ENCODE measurements at regions not wholly inside any gene's neighbourhood (a gene's known extent, or its start where the extent isn't known, plus 50 kb on each side); places are given as distances from the start of the nearest gene placed in this dataset.

DNA sequence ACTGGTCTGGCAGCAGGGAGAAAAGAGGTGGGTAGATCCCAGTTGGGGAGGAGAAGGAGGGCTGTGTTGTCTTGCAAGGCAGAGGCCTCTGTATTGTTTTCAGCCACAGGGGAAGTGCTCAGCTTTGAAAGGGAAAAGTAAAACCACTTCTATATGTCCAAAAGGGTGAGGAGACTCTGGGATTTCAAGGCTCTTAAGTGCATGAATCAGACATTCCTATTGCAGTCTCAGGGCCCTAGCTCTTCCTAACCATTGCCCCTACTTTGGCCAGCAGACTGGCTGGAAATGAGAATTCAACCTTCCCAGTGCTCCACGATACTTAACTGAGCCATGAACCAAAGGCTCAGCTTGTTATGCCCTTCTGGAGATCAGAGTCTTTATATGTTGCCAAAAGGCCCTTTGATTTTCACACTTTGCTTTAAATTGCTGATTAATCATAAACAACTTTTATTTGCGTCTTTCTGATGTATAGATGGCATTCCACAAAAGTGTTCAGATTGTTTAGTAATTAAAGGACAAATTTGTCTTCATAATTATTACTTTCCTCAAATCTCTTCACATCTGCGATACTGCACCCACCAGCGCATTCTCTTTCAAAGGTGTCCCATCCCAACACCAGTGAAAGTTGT, 313.8 kb upstream of the MMADHC start:
- POLR2A ChIA-PET (ENCODE audit: unreplicated experiment): interaction anchor here (0.7 kb wide), 1 partner anchor 241 kb away, joined by 4 read pairs; no protein-coding TSS in a partner anchor
- CTCF ChIA-PET: no interaction called here
- Histone ChIP-seq H4K20me1 (ENCODE audit: low read length) (no peaks in the 10 kb centered on the region), H3K4me2 (ENCODE audit: low read length) (no peak overlapping the region), H3K27ac (ENCODE audit: low read length) (no peak overlapping the region), H2AFZ (ENCODE audit: low read length) (no peak overlapping the region), H3K9me2 (replicated peaks; ENCODE audit: low read length) (no peaks in the 10 kb centered on the region), H3F3A (ENCODE audit: low read length, unreplicated experiment) (no peaks in the 10 kb centered on the region), H3K9ac (ENCODE audit: low read length) (no peak overlapping the region), H3K9me3 (ENCODE audit: low read length) (no peaks in the 10 kb centered on the region), H3K4me3 (ENCODE audit: low read length) (no peak overlapping the region), H3K79me2 (ENCODE audit: low read length) (no peaks in the 10 kb centered on the region), H3K36me3 (ENCODE audit: low read depth, low read length) (no peaks in the 10 kb centered on the region), H3K27me3 (ENCODE audit: low read length) (no peaks in the 10 kb centered on the region), H3K4me1 (ENCODE audit: insufficient read depth, low read length) (no peaks in the 10 kb centered on the region; the same call in 1 of the 2 replicates)
- intact Hi-C loops (cut with micrococcal nuclease): loop anchor here (10.0 kb wide), 1 partner anchor 307 kb away; no protein-coding TSS in a partner anchor
- ATAC-seq (no peak), DNase-seq (no peak)
- TF ChIP-seq EZH2 (IDR thresholded peaks at IDR 0.05; ENCODE audit: low read length, unreplicated experiment): no peak
- TF ChIP-seq, protein P1, sequence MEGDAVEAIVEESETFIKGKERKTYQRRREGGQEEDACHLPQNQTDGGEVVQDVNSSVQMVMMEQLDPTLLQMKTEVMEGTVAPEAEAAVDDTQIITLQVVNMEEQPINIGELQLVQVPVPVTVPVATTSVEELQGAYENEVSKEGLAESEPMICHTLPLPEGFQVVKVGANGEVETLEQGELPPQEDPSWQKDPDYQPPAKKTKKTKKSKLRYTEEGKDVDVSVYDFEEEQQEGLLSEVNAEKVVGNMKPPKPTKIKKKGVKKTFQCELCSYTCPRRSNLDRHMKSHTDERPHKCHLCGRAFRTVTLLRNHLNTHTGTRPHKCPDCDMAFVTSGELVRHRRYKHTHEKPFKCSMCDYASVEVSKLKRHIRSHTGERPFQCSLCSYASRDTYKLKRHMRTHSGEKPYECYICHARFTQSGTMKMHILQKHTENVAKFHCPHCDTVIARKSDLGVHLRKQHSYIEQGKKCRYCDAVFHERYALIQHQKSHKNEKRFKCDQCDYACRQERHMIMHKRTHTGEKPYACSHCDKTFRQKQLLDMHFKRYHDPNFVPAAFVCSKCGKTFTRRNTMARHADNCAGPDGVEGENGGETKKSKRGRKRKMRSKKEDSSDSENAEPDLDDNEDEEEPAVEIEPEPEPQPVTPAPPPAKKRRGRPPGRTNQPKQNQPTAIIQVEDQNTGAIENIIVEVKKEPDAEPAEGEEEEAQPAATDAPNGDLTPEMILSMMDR (conservative IDR thresholded peaks at IDR 0.05; ENCODE audit: low read depth, low read length): no peak
- TF ChIP-seq EZH2phosphoT487 (IDR thresholded peaks at IDR 0.05; ENCODE audit: borderline replicate concordance, low read length): no peak
- no TSS peak for BruUV-seq (replicated peaks)

DNA sequence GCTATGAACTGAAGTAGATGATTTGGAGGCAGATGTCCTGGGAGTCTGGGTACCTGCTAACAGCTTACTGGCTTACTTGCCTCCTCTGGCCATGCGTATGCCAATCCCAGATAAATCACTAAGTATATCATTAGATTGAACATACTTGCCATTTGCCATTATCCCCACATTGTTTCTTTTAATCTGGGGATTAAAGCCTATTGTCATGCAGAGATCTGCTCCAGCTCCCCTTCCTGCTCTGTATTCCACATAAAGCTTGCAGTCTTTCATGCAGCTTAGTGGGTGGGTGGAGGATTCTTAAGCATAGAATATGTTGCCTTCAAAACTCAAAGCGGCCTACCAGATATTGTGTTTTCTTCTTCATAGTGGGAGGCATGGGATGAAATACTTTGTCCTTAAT, 311.8 kb upstream of the MMADHC start:
- Histone ChIP-seq H3K27ac (ENCODE audit: low read length) (no peak overlapping the region), H3K27me3 (ENCODE audit: low read length) (no peaks in the 10 kb centered on the region), H3K9me3 (ENCODE audit: low read length) (no peaks in the 10 kb centered on the region), H3K4me1 (ENCODE audit: insufficient read depth, low read length) (no peaks in the 10 kb centered on the region; the same call in 1 of the 2 replicates), H3F3A (ENCODE audit: low read length, unreplicated experiment) (no peaks in the 10 kb centered on the region), H3K79me2 (ENCODE audit: low read length) (no peaks in the 10 kb centered on the region), H3K9ac (ENCODE audit: low read length) (no peak overlapping the region), H3K36me3 (ENCODE audit: low read depth, low read length) (no peaks in the 10 kb centered on the region), H3K4me3 (ENCODE audit: low read length) (no peak overlapping the region), H2AFZ (ENCODE audit: low read length) (no peak overlapping the region), H4K20me1 (ENCODE audit: low read length) (no peaks in the 10 kb centered on the region), H3K4me2 (ENCODE audit: low read length) (no peak overlapping the region), H3K9me2 (replicated peaks; ENCODE audit: low read length) (no peaks in the 10 kb centered on the region)
- no peak for ATAC-seq
- ChIA-PET POLR2A (ENCODE audit: unreplicated experiment) (no interaction called here), CTCF (no interaction called here)
- TF ChIP-seq, protein P1 (conservative IDR thresholded peaks at IDR 0.05; ENCODE audit: low read depth, low read length): no peak
- no peak for TF ChIP-seq EZH2phosphoT487 (IDR thresholded peaks at IDR 0.05; ENCODE audit: borderline replicate concordance, low read length)
- TF ChIP-seq EZH2 (IDR thresholded peaks at IDR 0.05; ENCODE audit: low read length, unreplicated experiment): no peak
- no TSS peak for BruUV-seq (replicated peaks)
- DNase-seq: no peak
- intact Hi-C loops (cut with micrococcal nuclease): no loop called here

DNA sequence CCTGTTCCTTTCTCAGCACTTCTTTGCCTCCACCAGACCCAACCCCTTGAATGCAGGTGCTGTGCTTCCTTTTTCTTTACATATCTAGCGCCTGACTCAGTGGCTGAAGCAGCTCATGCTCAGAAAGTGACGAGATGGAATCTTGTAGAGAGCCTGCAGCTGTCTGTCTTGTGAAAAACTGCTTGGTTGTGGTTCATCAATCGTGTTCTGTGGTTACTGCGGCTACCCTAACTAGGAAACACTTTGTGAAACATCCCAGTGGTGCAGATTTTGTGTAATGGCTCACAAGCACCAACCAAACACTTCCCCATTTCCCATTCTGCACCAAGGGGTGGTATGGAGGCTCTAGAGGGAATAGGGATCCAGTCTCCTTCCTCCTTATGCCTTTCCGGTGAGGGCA, 307.2 kb upstream of the MMADHC start:
- intact Hi-C loops (cut with micrococcal nuclease): loop anchor here (1.0 kb wide), 1 partner anchor 36 kb away; no protein-coding TSS in a partner anchor
- ATAC-seq (no peak), DNase-seq (no peak)
- no TSS peak for BruUV-seq (replicated peaks)
- H3K4me1 ChIP-seq (ENCODE audit: insufficient read depth, low read length): no peaks in the 10 kb centered on the region
- no peak overlapping the region for H3K9ac ChIP-seq (ENCODE audit: low read length)
- H3K36me3 ChIP-seq (ENCODE audit: low read depth, low read length): no peaks in the 10 kb centered on the region
- H3K9me3 ChIP-seq (ENCODE audit: low read length): no peaks in the 10 kb centered on the region
- no peak overlapping the region for H2AFZ ChIP-seq (ENCODE audit: low read length)
- no peak overlapping the region for H3K27ac ChIP-seq (ENCODE audit: low read length)
- TF ChIP-seq, protein P1 (conservative IDR thresholded peaks at IDR 0.05; ENCODE audit: low read depth, low read length): no peak
- TF ChIP-seq EZH2 (IDR thresholded peaks at IDR 0.05; ENCODE audit: low read length, unreplicated experiment) (no peak), EZH2phosphoT487 (IDR thresholded peaks at IDR 0.05; ENCODE audit: borderline replicate concordance, low read length) (no peak)
- ChIA-PET CTCF (no interaction called here), POLR2A (ENCODE audit: unreplicated experiment) (no interaction called here)
- no peaks in the 10 kb centered on the region for H3K9me2 ChIP-seq (replicated peaks; ENCODE audit: low read length)
- H3K4me2 ChIP-seq (ENCODE audit: low read length): no peak overlapping the region
- H4K20me1 ChIP-seq (ENCODE audit: low read length): no peaks in the 10 kb centered on the region
- no peaks in the 10 kb centered on the region for H3K27me3 ChIP-seq (ENCODE audit: low read length)
- H3F3A ChIP-seq (ENCODE audit: low read length, unreplicated experiment): no peaks in the 10 kb centered on the region
- H3K4me3 ChIP-seq (ENCODE audit: low read length): no peak overlapping the region
- H3K79me2 ChIP-seq (ENCODE audit: low read length): no peaks in the 10 kb centered on the region

Measured in PC-3 (cell line).